H9 (cell line): ENCODE measurements at regions not wholly inside any gene's neighbourhood (a gene's known extent, or its start where the extent isn't known, plus 50 kb on each side); places are given as distances from the start of the nearest gene placed in this dataset.

Experiments
- DNase-seq: peaks from one replicate; pipeline ENCODE4 v3.0.0-alpha.2; 2017
- H2AFZ ChIP-seq: one replicate; pipeline ENCODE4 v1.6.1; 2013; ENCODE audit warnings: mild to moderate bottlenecking, low read length, control low read depth, moderate library complexity
- H2AK5ac ChIP-seq: 2 replicates; pipeline ENCODE4 v1.6.1; 2013; ENCODE audit warnings: low read length, control low read depth, mixed read lengths; ENCODE audit not compliant: insufficient read length
- H2BK120ac ChIP-seq: one replicate; pipeline ENCODE4 v1.6.1; 2013; ENCODE audit warnings: low read depth, mild to moderate bottlenecking, low read length, control low read depth, inconsistent platforms; ENCODE audit not compliant: poor library complexity, severe bottlenecking
- H2BK12ac ChIP-seq: 2 replicates; pipeline ENCODE4 v1.6.1; 2013; ENCODE audit warnings: low read length, control low read depth, mixed read lengths, low read depth; ENCODE audit not compliant: insufficient read length
- H2BK15ac ChIP-seq: 2 replicates; pipeline ENCODE4 v1.6.1; 2013; ENCODE audit warnings: low read depth, low read length, control low read depth
- H2BK20ac ChIP-seq: one replicate; pipeline ENCODE4 v1.6.1; 2013; ENCODE audit warnings: low read depth, mild to moderate bottlenecking, low read length, control low read depth, inconsistent platforms; ENCODE audit not compliant: poor library complexity, severe bottlenecking
- H2BK5ac ChIP-seq: 2 replicates; pipeline ENCODE4 v1.6.1; 2013; ENCODE audit warnings: low read length, control low read depth, mixed read lengths; ENCODE audit not compliant: insufficient read length
- H3K14ac ChIP-seq: 2 replicates; pipeline ENCODE4 v1.6.1; 2013; ENCODE audit warnings: low read length, control low read depth; ENCODE audit not compliant: insufficient read depth
- H3K18ac ChIP-seq: 2 replicates; pipeline ENCODE4 v1.6.1; 2013; ENCODE audit warnings: low read depth, mild to moderate bottlenecking, mixed read lengths, low read length, control low read depth; ENCODE audit not compliant: insufficient read length
- H3K23ac ChIP-seq: 2 replicates; pipeline ENCODE4 v1.6.1; 2013; ENCODE audit warnings: low read length, control low read depth, mixed read lengths, low read depth; ENCODE audit not compliant: insufficient read length
- H3K23me2 ChIP-seq: 2 replicates; pipeline ENCODE4 v1.6.1; 2013; ENCODE audit warnings: low read depth, mild to moderate bottlenecking, mixed read lengths, low read length, control low read depth; ENCODE audit not compliant: insufficient read length, poor library complexity, severe bottlenecking
- H3K27ac ChIP-seq: 2 replicates; pipeline ENCODE4 v1.5.1; 2013; ENCODE audit warnings: low read length, control low read depth, mixed read lengths, low read depth; ENCODE audit not compliant: insufficient read length
- H3K27me3 ChIP-seq: 2 replicates; pipeline ENCODE4 v1.6.1; 2013; ENCODE audit warnings: low read length, control low read depth, inconsistent platforms; ENCODE audit not compliant: insufficient read depth
- H3K4ac ChIP-seq: 2 replicates; pipeline ENCODE4 v1.6.1; 2013; ENCODE audit warnings: low read depth, mild to moderate bottlenecking, control low read depth, inconsistent platforms, low read length, moderate library complexity
- H3K4me1 ChIP-seq: 2 replicates; pipeline ENCODE4 v1.6.1; 2013; ENCODE audit warnings: low read length, control low read depth, inconsistent platforms; ENCODE audit not compliant: insufficient read depth
- H3K4me2 ChIP-seq: 2 replicates; pipeline ENCODE4 v1.6.1; 2013; ENCODE audit warnings: low read length, control low read depth, mixed read lengths; ENCODE audit not compliant: insufficient read length, insufficient read depth
- H3K56ac ChIP-seq: 2 replicates; pipeline ENCODE4 v1.6.1; 2013; ENCODE audit warnings: low read depth, mild to moderate bottlenecking, mixed read lengths, low read length, control low read depth; ENCODE audit not compliant: insufficient read length
- H3K79me1 ChIP-seq: 2 replicates; pipeline ENCODE4 v1.6.1; 2013; ENCODE audit warnings: low read depth, mild to moderate bottlenecking, moderate library complexity, low read length, control low read depth, inconsistent platforms; ENCODE audit not compliant: insufficient read depth, poor library complexity, severe bottlenecking
- H3K79me2 ChIP-seq: 2 replicates; pipeline ENCODE4 v1.6.1; 2013; ENCODE audit warnings: low read length, control low read depth, inconsistent platforms; ENCODE audit not compliant: insufficient read depth
- H3K9ac ChIP-seq: 2 replicates; pipeline ENCODE4 v1.6.1; 2013; ENCODE audit warnings: low read length, control low read depth, mixed read lengths; ENCODE audit not compliant: insufficient read length; ENCODE audit errors: extremely low read depth
- H3K9me3 ChIP-seq: one replicate; pipeline ENCODE4 v1.6.1; 2013; ENCODE audit warnings: low read depth, low read length, inconsistent platforms; ENCODE audit not compliant: control insufficient read depth
- H3T11ph ChIP-seq: one replicate; pipeline ENCODE4 v1.6.1; 2013; ENCODE audit warnings: mild to moderate bottlenecking, low read length, control low read depth, inconsistent platforms
- H4K20me1 ChIP-seq: one replicate; pipeline ENCODE4 v1.6.1; 2013; ENCODE audit not compliant: control insufficient read depth, insufficient read length, insufficient read depth
- H4K5ac ChIP-seq: 2 replicates; pipeline ENCODE4 v1.6.1; 2013; ENCODE audit warnings: low read depth, mild to moderate bottlenecking, mixed read lengths, low read length, control low read depth; ENCODE audit not compliant: insufficient read length
- H4K8ac ChIP-seq: replicated peaks from 2 replicates; pipeline ENCODE4 v1.6.1; 2013; ENCODE audit warnings: low read length, control low read depth, mixed read lengths, low read depth; ENCODE audit not compliant: insufficient read length
- H4K91ac ChIP-seq: 2 replicates; pipeline ENCODE4 v1.6.1; 2013; ENCODE audit warnings: low read depth, mild to moderate bottlenecking, moderate library complexity, mixed read lengths, low read length, control low read depth; ENCODE audit not compliant: insufficient read length
- H3K27ac Mint-ChIP-seq, 3 experiments: 2 replicates in 2 of 3; 3 replicates in 1 of 3; pipeline ENCODE4 v1.8.0; 2020 to 2021; ENCODE audit warnings: mixed read lengths in 3 of 3, mild to moderate bottlenecking in 1 of 3, moderate library complexity in 1 of 3
- H3K27me3 Mint-ChIP-seq: 2 replicates; pipeline ENCODE4 v1.8.0; 2021; ENCODE audit warnings: low read depth, mild to moderate bottlenecking, moderate library complexity, mixed read lengths
- H3K36me3 Mint-ChIP-seq, 3 experiments: 2 replicates in 2 of 3; 3 replicates in 1 of 3; pipeline ENCODE4 v1.8.0; 2020 to 2021; ENCODE audit warnings: low read depth in 3 of 3, mixed read lengths in 3 of 3; ENCODE audit not compliant: insufficient read depth in 1 of 3
- H3K4me1 Mint-ChIP-seq, 2 experiments: 2 replicates each; pipeline ENCODE4 v1.8.0; 2020; ENCODE audit warnings: mixed read lengths in 2 of 2
- H3K4me3 Mint-ChIP-seq, 2 experiments: 2 replicates in 1 of 2; 3 replicates in 1 of 2; pipeline ENCODE4 v1.8.0; 2020 to 2021; ENCODE audit warnings: mild to moderate bottlenecking in 2 of 2, mixed read lengths in 2 of 2, moderate library complexity in 1 of 2
- H3K9me3 Mint-ChIP-seq, 2 experiments: 2 replicates in 1 of 2; 3 replicates in 1 of 2; pipeline ENCODE4 v1.8.0; 2020; ENCODE audit warnings: mild to moderate bottlenecking in 2 of 2, mixed read lengths in 2 of 2, moderate library complexity in 1 of 2
- WGBS: extraction: QIAGEN DNeasy Blood & Tissue Kit; methylation state at CpG from one replicate; pipeline ENCODE4 v1.1.7; 2013; ENCODE audit warnings: missing lambda C conversion rate, low lambda C conversion rate, mixed read lengths; ENCODE audit not compliant: insufficient read length; ENCODE audit errors: extremely low coverage; 5-methylcytosine and 5-hydroxymethylcytosine counted together
- TF ChIP-seq, protein P1 (sequence below): fragments of 200-600 bp; sonication (generic); conservative IDR thresholded peaks from 3 replicates; pipeline ENCODE4 v1.8.0; 2021; ENCODE audit warnings: antibody characterized with exemption, mild to moderate bottlenecking

DNA sequence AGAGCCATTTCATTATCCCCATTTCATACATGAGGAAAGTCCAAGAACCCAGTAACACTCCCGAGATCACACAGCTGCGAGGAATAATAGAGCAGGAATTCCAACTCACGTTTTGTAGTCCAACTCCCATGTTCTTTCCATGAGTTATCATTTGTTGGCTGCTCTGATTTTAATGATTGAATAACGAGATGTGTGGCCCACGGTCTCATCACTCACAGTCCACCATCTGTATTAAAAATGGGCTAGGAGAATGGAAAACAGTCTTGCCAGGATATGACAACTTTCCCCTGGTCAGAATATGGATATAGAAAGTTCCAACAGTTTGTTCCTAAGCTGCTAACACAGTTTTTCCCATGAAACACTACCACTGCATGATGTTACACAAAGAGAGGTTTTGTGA, 147.5 kb downstream of the METTL4 start:
- Histone ChIP-seq H2BK120ac (no peak overlapping the region), H3K14ac (no peak overlapping the region), H3K23ac (no peak overlapping the region), H2AFZ (no peak overlapping the region), H2BK15ac (no peak overlapping the region), H3K4me1 (no peaks in the 10 kb centered on the region), H4K91ac (no peak overlapping the region), H3K18ac (no peak overlapping the region), H4K8ac (no peak overlapping the region), H4K5ac (no peak overlapping the region), H3K79me1 (no peaks in the 10 kb centered on the region), H3K9ac (no peak overlapping the region), H2AK5ac (no peak overlapping the region), H3K4ac (no peak overlapping the region), H3T11ph (no peak overlapping the region), H3K4me2 (no peak overlapping the region), H3K27ac (no peak overlapping the region), H4K20me1 (no peaks in the 10 kb centered on the region), H3K23me2 (no peaks in the 10 kb centered on the region), H3K79me2 (no peaks in the 10 kb centered on the region), H2BK20ac (no peak overlapping the region), H2BK12ac (no peak overlapping the region), H3K9me3 (no peaks in the 10 kb centered on the region), H3K27me3 (no peaks in the 10 kb centered on the region), H3K56ac (no peak overlapping the region), H2BK5ac (no peak overlapping the region)
- no peaks in the 10 kb centered on the region; a peak in 2 of 5 replicates for H3K9me3 Mint-ChIP-seq
- no peaks in the 10 kb centered on the region for H3K27me3 Mint-ChIP-seq
- H3K27ac Mint-ChIP-seq: no peak overlapping the region
- TF ChIP-seq, protein P1, sequence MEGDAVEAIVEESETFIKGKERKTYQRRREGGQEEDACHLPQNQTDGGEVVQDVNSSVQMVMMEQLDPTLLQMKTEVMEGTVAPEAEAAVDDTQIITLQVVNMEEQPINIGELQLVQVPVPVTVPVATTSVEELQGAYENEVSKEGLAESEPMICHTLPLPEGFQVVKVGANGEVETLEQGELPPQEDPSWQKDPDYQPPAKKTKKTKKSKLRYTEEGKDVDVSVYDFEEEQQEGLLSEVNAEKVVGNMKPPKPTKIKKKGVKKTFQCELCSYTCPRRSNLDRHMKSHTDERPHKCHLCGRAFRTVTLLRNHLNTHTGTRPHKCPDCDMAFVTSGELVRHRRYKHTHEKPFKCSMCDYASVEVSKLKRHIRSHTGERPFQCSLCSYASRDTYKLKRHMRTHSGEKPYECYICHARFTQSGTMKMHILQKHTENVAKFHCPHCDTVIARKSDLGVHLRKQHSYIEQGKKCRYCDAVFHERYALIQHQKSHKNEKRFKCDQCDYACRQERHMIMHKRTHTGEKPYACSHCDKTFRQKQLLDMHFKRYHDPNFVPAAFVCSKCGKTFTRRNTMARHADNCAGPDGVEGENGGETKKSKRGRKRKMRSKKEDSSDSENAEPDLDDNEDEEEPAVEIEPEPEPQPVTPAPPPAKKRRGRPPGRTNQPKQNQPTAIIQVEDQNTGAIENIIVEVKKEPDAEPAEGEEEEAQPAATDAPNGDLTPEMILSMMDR: no peak
- no peak overlapping the region for H3K4me3 Mint-ChIP-seq
- no peaks in the 10 kb centered on the region for H3K36me3 Mint-ChIP-seq
- DNase-seq: no peak
- no CpG with 5 or more reads among the region's 5 CpGs for WGBS
- H3K4me1 Mint-ChIP-seq: peaks cover 8 to 12% of the 10 kb centered on the region in 2 experiments
